ENCODE measurements at regions not wholly inside any gene's neighbourhood (a gene's known extent, or its start where the extent isn't known, plus 50 kb on each side); places are given as distances from the start of the nearest gene placed in this dataset.

- no peak for TF ChIP-seq POLR2A (IDR thresholded peaks at IDR 0.05)
- TF ChIP-seq CTCF (IDR thresholded peaks at IDR 0.05), result no peak
Measured at GRCh38 chr13:95479731-95480130, 72.8 kb upstream of the CLDN10 start.

Data from Peyer's patch (tissue), 4 donors.